GM19324 (cell line): ENCODE measurements at regions not wholly inside any gene's neighbourhood (a gene's known extent, or its start where the extent isn't known, plus 50 kb on each side); places are given as distances from the start of the nearest gene placed in this dataset.

Experiments
- ATAC-seq: cut with Tn5 transposase; IDR thresholded peaks from one replicate; pipeline ENCODE4 v1.9.1; 2021; ENCODE audit warnings: mild to moderate bottlenecking, moderate library complexity; ENCODE audit not compliant: unreplicated experiment, low FRiP score

DNA sequence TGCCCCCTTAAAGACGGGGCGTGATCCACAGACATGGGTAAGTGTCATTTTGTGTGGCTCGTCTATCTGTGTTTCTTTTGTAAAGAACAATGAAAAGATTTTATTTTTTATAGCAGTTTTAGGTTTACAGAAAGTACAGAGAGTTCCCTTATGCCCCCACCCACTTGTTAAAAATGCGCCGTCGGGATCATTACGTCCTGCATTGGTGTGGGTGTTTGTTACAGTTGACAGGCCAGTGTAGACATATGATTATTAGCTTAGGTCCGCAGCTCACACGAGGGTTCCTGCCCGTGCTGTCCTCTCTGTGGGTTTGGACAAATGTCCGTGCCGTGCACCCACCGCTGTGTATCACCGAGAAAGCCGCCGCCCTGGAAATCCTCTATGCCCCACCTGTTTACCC is 50.5 kb downstream of the RGS12 start:
- ATAC-seq, result no peak

DNA sequence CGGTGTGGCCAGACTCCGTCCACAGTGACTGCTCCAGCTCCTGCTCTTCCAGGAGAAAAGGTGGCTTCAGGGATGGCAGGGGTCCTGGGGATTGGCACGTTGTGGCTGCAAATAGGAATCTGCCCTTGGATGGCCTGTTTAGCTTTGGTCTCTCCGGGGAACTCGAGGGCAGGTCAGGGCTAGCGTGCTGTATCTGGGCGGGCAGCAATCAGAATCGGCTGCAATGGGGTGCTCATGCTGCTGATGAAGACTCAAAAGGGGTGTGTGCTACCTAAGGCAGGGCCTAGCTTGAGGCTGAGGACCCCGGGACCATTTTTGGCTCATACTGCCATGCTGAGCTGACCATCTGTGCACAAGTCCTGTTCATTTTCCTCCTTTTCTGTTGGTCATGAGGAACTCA is 51.3 kb downstream of the RGS12 start:
- ATAC-seq, result no peak

DNA sequence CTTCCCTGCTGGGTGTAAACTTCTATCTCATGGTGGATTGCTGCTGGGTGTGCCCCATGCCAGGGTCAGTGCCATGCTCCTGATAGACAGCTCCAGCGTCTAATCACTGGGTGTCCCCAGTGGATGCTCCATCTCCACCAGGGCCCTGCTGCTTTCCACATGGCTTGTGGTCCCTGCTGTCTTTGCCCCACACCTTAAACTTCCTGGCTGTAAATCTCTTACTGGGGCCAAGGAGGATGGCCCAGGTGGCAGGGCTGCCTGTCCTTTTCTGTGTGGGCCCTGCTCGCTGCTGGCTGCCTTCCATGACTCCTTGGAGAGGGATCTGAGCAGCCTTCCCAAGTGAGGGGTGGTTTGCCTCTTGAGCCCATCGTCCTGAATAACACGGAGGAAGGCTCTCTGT is 51.8 kb downstream of the RGS12 start:
- no peak for ATAC-seq

DNA sequence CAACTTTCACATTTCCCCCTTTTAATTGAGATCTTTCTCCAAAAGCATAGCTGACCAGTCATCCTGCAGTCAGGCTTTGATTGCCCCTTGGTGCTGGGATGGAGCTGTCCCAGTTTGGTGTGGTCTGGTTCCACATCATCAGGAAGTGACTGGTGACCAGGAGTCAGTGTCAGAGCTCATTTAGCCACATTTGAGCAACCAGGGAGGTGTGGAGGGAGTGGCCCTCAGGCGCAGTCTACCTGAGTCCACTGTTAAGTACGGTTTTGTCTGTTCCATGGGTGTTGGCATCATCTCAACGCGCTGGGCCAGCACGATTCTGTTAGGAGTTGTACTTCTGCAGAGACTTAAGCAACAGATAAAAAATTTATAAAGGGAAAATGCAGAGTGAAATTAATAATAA is 52.6 kb downstream of the RGS12 start:
- no peak for ATAC-seq

DNA sequence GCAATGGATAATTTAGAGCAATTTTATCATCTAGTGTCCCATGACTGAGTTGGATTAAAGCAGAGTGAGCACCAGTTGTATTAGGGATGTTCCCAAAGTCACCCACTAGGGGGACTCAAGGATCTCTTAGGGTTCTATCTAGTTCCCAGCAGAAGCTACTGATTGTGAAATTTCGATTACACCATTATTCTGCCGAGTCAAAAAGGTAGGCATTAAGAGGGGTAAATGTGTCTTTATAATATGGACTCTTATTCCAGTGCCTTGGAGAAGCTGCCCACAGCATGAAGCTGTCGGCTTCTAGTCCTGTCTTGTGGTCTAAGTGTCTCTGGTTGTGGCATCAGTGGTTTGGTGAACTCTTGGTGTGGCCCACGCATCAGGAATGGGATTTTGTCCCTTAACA is 53.3 kb downstream of the RGS12 start:
- no peak for ATAC-seq

DNA sequence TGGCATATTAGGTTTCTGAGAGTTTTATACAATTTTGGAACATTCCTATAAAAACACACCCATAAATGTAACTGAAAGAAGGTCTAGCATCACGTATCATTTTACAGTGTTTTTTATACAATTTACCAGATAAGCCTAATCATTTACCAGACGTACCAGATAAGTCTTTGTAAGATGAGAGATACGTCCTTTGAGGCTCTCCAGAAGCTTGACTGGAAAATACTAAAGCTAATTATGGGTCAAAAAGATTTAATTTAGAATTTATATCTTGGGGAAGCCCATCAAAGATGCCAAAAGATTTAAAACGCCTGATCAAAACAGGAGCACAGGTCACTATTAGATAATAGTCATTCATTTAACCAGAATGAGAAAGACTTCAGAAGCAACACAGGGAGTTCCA is 55.0 kb downstream of the RGS12 start:
- ATAC-seq, result no peak

DNA sequence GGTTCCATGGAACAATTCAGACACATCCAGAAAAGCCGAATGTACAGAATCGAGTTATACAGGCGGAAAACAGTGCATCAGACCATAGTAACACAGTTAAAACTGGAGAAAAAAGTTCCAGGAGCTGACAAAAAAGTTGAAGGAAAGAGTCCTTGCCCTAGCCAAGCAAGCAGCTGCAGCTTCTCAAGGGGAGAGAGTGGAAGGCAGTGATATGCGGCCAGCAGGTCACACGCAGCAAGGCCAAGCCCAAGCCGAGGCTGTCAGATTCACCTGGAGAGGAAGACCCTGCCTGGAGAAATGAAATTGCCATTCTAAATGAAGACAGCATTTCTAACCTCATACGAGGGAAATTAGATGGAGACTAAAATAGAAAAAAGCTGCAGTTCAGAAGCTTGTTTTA is 55.8 kb downstream of the RGS12 start:
- no peak for ATAC-seq

DNA sequence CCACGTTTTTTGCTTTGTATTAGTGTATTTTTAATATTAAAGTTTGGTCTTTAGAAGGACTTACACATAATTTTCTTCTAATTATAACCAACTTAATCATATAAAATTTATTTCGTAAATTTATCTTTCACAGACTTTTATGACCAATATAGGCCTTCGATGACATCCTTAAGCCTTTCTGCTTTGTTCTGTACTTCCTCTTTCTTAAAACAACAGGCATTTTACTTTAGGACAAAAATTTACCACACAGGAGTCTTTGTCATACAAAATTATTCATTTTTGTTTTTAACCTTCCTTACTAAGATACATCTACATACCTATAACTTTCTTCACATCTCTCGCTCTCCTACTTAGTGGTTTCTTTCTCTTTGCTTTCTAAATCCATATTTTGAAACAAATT is 56.3 kb downstream of the RGS12 start:
- ATAC-seq, result no peak

DNA sequence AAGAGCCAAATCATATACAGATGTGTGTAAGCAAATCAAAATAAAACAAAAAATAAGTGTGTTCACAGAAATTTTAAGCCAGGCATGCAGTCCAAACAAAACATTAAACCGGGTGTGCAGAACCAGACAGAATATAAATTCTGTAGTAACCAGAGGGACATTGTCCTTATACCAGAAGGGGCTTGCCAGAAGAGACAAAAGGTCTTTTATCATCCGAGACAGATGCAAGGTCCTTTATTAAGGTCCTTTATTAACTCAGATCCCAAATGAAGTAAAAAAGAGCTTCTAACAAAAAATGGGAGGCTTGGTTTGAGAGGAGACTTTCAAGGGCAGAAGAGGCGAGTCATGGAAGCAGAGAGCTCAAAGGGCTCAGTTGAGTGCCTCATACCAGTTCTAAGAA is 59.2 kb downstream of the RGS12 start:
- ATAC-seq, result no peak

DNA sequence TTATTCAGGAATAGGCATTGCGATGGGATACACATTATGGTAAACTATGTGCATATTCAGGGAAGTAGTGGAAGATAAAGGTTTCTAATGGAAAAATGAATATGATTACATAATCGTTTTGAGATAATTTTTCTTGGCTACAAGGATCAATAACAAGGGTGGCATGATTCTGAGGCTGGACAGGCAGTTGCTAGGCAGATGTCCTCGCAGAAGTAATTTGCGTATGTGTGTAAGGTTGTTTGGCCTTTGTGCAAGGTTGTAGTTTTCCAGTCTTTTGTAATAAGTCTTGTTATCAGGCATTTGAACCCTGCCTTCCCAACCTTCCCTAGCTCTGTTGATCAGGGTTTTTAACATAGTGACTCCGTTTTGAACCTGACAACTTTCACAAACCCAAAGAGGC is 59.7 kb downstream of the RGS12 start:
- ATAC-seq, result no peak

DNA sequence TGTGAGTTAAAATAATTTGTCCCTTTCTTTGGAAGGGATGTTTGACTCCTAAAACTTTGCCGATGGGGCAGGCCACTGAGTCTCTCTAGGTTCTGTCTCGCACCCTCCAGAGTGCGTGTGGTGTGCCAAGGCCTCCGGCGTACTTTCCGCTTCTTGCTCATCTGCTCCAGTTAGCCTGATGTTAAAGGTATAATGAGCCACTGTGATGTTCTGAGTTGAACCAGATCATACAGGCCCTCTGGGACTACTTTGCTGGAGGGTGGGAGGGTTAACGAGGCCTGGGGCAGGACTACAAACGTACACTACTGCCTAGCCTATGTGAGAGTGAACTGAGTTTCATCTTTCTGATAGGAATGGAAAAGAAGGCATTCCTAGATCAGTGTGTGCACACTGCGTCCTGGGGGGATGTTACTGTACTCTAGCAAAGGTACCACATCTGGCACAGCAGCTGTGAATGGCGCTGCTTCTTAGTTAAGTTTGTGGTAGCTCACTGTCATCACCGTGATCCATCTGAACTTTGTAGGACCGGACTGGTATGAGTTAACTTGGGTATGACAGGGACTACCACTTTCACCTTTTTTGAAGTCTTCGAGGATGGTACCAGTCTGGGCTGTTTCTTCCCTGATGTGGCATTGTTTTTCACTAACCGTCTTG is 60.2 kb downstream of the RGS12 start:
- ATAC-seq, result no peak

DNA sequence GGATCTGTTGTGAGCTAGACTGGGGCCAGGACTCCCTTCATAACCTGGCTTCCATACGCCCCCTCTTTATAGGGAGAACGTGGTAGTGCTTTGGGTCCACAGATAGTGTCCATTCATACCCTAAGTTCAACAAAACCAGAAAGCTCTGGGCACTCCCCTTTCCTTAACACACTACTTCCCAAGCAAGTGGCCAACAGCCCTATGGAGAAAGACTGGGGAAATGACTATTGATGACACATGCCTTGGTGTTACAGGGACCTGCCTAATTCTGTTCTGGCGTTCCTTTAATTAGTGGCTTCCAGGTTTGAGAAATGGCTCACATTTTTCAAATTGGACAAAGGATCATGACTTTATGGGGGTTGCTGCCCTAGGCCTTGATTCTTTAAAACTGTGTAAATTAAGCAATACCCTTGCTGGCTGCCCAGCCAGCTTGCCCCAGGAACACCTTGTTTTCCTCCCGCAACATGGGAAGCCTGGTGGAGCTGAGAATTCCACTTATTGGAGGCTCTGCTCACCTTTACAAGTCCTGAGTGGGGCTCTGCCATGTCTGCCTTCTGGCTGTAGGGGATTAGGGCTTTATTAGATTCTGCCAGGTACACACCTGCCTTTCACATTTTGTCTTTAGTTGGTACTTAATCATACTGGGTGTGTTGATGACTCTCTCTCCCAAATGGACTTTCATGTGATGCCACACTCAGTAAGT is 61.1 kb downstream of the RGS12 start:
- ATAC-seq, result no peak

DNA sequence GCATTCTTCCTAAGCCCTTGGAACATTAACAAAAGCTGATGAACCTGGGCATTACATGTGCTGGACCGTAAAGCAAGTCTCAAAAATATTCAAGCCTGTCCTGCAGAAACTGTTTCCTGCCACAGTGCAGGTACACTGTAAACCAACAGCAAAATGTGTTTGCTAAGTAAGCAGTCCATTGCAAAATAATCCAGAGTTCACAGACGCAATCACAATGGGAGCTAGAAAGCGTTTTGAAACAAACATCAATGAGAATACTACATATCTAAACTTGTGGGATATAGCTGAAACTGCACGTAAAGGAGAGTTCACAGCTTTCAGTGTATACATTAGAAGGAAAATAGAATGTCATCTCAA is 61.6 kb downstream of the RGS12 start:
- no peak for ATAC-seq

DNA sequence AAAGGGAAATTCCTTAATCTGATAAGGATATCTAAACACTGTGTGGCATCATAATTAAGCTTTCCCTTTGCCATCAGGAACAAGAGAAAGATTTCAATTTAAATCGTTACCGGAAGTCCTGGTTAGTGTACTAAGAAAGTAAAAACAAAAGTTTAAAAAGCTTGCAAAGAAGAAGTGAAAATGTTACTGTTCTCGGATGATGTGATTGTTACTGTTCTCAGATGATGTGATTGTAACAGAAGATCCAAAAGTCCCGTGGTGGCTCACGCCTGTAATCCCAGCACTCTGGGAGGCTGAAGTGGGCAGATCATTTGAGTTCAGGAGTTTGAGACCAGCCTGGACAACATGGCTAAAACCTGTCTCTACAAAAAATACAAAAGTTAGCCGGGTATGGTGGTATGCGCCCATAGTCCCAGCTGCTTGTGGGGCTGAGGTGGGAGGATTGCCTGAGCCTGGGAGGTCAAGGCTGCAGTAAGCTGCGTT is 62.5 kb downstream of the RGS12 start:
- ATAC-seq, result peak; percentile 51

DNA sequence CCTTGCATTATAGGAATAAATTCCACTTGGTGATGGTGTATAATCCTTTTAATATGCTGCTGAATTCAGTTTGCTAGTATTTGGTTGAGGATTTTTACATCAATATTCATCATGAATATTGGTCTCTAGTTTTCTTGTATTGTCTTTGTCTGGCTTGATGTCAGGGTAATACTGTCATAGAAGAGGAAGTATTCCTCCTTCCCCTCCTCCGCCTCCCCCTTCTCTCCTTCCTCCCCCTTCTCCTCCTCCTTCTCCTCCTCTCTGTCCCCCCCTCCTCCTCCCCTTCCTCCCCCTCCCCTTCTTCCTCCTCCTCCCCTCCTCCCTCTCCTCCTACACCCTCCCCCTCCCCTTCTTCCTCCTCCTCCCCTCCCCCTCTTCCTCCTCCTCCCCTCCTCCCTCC is 65.8 kb downstream of the RGS12 start:
- ATAC-seq, result no peak

DNA sequence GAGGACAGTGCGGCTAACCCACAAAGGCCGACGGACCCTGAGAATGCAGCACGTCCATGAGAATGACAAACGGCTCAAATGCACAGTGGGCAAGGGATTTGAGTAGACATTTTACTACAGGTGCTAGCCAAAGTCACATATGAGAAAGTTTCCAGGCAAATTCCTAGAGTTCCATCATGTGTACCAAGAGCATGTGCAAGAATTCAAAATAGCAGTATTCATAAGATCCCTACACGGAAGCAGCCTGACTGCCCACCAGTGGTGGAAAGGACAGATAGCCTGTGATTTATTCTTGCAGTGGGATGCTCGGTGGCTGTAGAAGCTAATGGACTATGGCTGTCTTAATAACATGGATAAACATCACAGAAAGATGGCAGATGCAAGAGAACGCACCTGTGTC is 68.0 kb downstream of the RGS12 start:
- ATAC-seq, result no peak

DNA sequence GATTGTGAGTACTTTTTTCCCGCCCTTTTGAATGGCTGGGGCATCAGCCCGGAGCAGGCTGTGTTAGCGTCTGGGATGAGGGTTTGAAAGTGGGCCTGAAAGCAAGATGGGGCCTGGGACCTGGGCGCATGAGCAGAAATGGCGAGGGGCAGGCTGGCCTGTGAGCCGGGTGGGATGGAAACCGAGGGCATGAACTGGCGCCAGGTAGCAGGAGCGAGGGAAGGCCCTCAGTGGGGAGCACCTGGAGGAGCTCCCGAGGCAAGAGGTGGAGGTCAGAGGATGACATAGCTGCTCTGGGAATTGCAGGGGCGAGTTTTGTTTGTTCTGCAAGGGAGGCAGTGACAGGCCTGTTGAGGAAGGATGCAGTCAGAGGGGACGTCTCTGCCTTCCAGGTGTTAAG is 68.6 kb downstream of the RGS12 start:
- ATAC-seq, result no peak

DNA sequence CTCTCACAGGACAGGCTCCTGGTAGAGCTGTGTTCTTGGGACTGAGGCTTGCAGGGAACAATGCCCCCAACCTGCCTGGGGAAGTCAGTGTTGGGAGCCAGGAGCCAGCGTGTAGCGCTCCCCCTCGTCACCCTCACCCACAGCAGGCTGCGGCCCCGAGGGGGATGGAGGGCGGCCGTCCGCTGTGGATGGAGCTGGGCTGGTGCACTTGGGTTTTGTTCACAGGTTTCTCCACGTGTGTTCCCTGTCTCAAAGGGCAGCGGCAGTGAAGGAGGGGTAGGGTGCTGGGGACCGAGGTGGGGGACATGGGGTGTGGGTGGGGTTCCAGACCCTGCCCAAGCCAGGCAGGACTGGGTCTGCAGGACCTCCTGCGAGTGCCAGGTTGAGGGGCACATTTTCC is 69.1 kb downstream of the RGS12 start:
- no peak for ATAC-seq

DNA sequence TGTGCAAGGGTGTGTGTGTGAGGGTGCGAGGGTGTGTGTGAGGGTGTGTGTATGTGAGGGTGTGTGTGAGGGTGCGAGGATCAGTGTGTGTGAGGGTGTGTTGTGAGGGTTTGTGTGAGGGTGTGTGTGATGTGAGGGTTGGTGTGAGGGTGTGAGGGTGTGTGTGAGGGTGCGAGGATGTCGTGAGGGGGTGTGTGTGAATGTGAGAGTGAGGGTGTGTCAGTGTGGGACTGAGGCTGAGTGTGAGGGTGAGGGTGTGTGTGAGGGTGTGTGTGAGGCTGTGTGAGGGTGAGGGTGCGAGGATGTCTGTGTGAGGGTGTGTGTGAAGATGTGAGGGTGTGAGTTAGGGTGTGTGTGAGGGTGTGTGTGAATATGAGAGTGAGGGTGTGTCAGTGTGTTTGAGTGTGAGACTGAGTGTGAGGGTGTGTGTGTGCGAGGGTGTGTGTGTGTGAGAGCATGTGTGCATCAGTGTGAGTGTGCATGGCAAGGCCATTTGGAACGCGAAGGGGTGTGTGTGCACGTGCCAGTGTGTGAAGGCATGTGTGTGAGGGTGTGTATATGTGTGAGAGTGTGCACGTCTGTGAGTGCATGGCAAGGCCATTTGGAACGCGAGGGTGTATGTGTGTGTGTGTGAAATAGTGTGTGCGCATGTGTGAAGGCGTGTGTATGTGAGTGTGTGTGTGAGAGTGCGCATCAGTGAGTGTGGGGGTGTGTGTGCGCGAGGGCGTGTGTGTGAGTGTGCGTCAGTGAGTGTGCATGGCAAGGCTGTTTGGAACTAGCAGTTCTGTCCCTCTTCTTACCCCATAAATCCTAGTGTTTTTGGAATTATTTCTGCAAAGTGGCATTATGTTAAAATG is 69.8 kb downstream of the RGS12 start:
- ATAC-seq, result no peak

DNA sequence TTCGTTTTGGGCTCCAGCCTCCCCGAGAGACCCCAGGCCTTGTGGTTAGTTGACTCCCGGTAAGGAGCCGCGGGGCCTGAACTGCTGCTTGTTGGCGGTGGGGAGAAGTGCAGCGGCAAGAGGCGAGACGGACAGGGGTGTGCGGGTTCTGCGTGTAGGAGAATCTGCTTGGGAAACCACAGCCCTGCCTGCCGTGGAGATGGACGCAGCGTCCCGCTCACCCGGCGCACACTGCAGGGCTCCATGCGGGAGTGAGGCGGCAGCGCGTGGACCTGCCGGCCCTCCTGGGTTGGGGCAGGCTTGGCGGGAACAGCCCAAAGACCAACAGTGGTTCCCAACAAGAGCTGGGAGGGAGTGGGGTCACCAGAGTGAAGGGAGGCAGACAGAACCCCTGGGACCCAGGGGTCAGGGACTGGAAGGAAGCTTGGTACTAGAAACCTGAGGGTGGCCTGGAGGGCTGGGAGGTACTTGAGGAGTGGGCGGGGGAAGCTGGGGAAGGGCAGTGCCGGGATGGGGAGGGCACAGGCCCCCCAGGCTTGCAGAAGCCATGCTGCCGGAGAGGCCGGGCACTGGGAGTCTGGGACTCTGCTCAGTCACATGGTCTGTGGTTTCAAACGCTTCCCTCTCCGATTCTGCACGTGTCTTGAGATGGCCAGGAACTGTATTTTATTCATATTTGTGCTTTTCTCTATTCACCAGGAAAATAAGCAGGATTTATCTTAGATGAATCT is 70.8 kb downstream of the RGS12 start:
- ATAC-seq, result no peak

DNA sequence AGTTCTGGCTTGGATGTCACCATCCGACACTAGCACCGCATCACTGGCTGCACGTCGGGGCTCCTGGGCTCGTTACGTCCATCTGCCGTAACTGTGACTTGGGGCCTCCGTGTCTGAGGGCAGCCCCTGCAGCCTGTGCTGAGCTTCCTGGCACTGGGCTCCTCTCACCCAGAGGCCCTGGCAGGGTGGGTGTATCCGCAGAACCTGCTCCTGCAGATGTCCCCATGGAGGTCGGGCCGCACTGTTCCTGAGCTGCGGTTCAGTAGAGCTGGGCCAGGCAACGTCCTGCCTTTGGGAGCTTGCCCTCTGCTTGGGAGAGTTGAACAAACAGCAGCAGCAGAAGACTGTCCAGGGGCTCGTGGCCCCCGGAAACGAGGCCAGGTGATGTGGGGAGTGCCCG is 71.4 kb downstream of the RGS12 start:
- no peak for ATAC-seq
